ENCODE measurements at regions not wholly inside any gene's neighbourhood (a gene's known extent, or its start where the extent isn't known, plus 50 kb on each side); places are given as distances from the start of the nearest gene placed in this dataset.
"Not testable (repeated sequence)": the region's sequence is repeated elsewhere in the genome, so short reads cannot be mapped to it uniquely, and the experiment has no call there.

DNA sequence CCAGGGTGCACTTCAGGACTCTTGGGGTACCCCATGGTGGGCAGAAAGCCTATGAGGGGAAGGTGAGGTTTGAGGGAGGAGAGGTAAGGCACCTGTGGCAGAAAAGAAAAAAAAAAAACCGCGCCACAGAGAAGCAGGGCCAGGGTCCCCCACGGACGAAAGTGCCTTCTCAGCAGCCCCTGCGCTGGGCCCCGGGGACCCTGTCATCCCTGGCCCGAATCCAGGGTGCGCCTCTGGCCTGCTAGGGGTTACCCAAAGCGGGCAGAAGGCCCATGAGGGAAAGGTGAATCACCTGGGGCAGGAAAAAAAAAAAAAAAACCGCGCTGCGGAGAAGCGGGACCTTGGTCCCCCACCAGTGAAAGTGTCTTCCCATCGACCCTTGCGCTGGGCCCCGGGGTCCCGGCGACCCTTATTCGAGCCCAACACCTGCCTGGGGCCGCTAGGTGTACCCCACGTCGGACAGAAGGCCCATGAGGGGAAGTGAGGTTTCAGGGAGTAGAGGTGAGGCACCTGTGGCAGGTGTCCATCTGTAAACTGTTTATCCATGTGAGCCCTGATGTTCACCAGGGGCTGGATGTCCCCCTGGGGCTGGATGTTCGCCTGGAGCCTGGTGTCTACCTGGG is 191.9 kb downstream of the POTEM start:
- TF ChIP-seq, protein P1, sequence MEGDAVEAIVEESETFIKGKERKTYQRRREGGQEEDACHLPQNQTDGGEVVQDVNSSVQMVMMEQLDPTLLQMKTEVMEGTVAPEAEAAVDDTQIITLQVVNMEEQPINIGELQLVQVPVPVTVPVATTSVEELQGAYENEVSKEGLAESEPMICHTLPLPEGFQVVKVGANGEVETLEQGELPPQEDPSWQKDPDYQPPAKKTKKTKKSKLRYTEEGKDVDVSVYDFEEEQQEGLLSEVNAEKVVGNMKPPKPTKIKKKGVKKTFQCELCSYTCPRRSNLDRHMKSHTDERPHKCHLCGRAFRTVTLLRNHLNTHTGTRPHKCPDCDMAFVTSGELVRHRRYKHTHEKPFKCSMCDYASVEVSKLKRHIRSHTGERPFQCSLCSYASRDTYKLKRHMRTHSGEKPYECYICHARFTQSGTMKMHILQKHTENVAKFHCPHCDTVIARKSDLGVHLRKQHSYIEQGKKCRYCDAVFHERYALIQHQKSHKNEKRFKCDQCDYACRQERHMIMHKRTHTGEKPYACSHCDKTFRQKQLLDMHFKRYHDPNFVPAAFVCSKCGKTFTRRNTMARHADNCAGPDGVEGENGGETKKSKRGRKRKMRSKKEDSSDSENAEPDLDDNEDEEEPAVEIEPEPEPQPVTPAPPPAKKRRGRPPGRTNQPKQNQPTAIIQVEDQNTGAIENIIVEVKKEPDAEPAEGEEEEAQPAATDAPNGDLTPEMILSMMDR (IDR thresholded peaks at IDR 0.05), result not testable (repeated sequence)
- not testable (repeated sequence) for TF ChIP-seq POLR2A (IDR thresholded peaks at IDR 0.05)

All from right lobe of liver (tissue), 4 donors.